GM10266 (cell line): ENCODE measurements at regions not wholly inside any gene's neighbourhood (a gene's known extent, or its start where the extent isn't known, plus 50 kb on each side); places are given as distances from the start of the nearest gene placed in this dataset.
"Not testable (repeated sequence)": the region's sequence is repeated elsewhere in the genome, so short reads cannot be mapped to it uniquely, and the experiment has no call there.

Experiments
- DNase-seq: peaks from one replicate; pipeline ENCODE4 v3.0.0; 2012; ENCODE audit errors: extremely low spot score
- CTCF ChIP-seq: IDR thresholded peaks from 2 replicates; pipeline ENCODE4 v1.5.1; 2012; ENCODE audit warnings: mild to moderate bottlenecking, low read depth; ENCODE audit not compliant: control insufficient read depth, insufficient read depth; ENCODE audit errors: missing control alignments

- no peak for DNase-seq
- no peak for TF ChIP-seq CTCF
Observed at GRCh38 chr4:165548702-165549101, 169.9 kb downstream of the CPE start.

- DNase-seq, result no peak
- no peak for TF ChIP-seq CTCF
Observed at GRCh38 chr4:165553221-165553810, 174.5 kb downstream of the CPE start.

- no peak for TF ChIP-seq CTCF
- no peak for DNase-seq
Observed at GRCh38 chr4:165555302-165555701, 176.5 kb downstream of the CPE start.

- DNase-seq, result no peak
- no peak for TF ChIP-seq CTCF
Observed at GRCh38 chr4:165556383-165556782, 177.6 kb downstream of the CPE start.

GRCh38 chr4:165560941-165561340 is 182.1 kb downstream of the CPE start:
- DNase-seq, result no peak
- no peak for TF ChIP-seq CTCF

GRCh38 chr4:165563851-165564250 is 185.0 kb downstream of the CPE start:
- no peak for TF ChIP-seq CTCF

GRCh38 chr4:165569031-165569430 is 190.2 kb downstream of the CPE start:
- TF ChIP-seq CTCF, result no peak
- DNase-seq, result no peak

More at GRCh38 chr4:165563851-165564250, 185.0 kb downstream of the CPE start:
- DNase-seq, result no peak

- not testable (repeated sequence) for DNase-seq
Observed at GRCh38 chr4:165571476-165571875, 192.7 kb downstream of the CPE start.
